ENCODE measurements at regions not wholly inside any gene's neighbourhood (a gene's known extent, or its start where the extent isn't known, plus 50 kb on each side); places are given as distances from the start of the nearest gene placed in this dataset.

GRCh38 chr19:20269461-20269860 is 102.4 kb downstream of the ZNF486 start:
- TF ChIP-seq CTCF (IDR thresholded peaks at IDR 0.05) (no peak), POLR2A (IDR thresholded peaks at IDR 0.05) (no peak)
